WTC11 (cell line): ENCODE measurements at regions not wholly inside any gene's neighbourhood (a gene's known extent, or its start where the extent isn't known, plus 50 kb on each side); places are given as distances from the start of the nearest gene placed in this dataset.
A peak's percentile ranks its signal among the peaks of the same experiment; 100 is the strongest.

ENCODE experiments used
- ATAC-seq: fragments of 200-7000 bp; cut with Tn5 transposase; 2 replicates; pipeline ENCODE4 v1.10.0; 2021; ENCODE audit warnings: mild to moderate bottlenecking, moderate library complexity
- CTCF ChIA-PET: fragments of 300-600 bp; sonication (Branson Sonifier 250); formaldehyde crosslinking; loops from one replicate; lab custom pipeline; 2021; ENCODE audit warnings: antibody characterized with exemption; lab: Charles Lee
- POLR2A ChIA-PET: fragments of 350-600 bp; sonication (Branson Sonifier 250); formaldehyde crosslinking; loops from one replicate; lab custom pipeline; 2021; ENCODE audit warnings: antibody characterized with exemption; lab: Charles Lee
- DNase-seq: peaks from one replicate; pipeline ENCODE4 v3.0.0; 2021; ENCODE audit warnings: low spot score
- H3K27ac Mint-ChIP-seq: 2 replicates; pipeline ENCODE4 v1.8.0; 2021; ENCODE audit warnings: mixed read lengths
- H3K27me3 Mint-ChIP-seq: 2 replicates; pipeline ENCODE4 v1.8.0; 2021; ENCODE audit warnings: low read depth, mild to moderate bottlenecking, moderate library complexity, mixed read lengths
- H3K36me3 Mint-ChIP-seq: 2 replicates; pipeline ENCODE4 v1.8.0; 2021; ENCODE audit warnings: mixed read lengths
- H3K4me1 Mint-ChIP-seq: 2 replicates; pipeline ENCODE4 v1.8.0; 2022; ENCODE audit warnings: mixed read lengths
- H3K4me3 Mint-ChIP-seq: 2 replicates; pipeline ENCODE4 v1.8.0; 2021; ENCODE audit warnings: mild to moderate bottlenecking, moderate library complexity, mixed read lengths
- H3K9me3 Mint-ChIP-seq: 2 replicates; pipeline ENCODE4 v1.8.0; 2021; ENCODE audit warnings: mixed read lengths
- ATF3 ChIP-seq: sonication (generic); formaldehyde crosslinking; conservative IDR thresholded peaks from 2 replicates; pipeline ENCODE4 v1.8.1; 2022; ENCODE audit warnings: mild to moderate bottlenecking, missing genetic modification reagents
- ELF4 ChIP-seq: sonication (generic); formaldehyde crosslinking; IDR thresholded peaks from 2 replicates; pipeline ENCODE4 v1.8.1; 2022; ENCODE audit warnings: low read depth, mild to moderate bottlenecking, moderate library complexity, missing genetic modification reagents
- MAX ChIP-seq: sonication (generic); formaldehyde crosslinking; IDR thresholded peaks from 2 replicates; pipeline ENCODE4 v1.8.0; 2022; ENCODE audit warnings: mild to moderate bottlenecking, missing genetic modification reagents
- NR2C2 ChIP-seq: sonication (generic); formaldehyde crosslinking; IDR thresholded peaks from 2 replicates; pipeline ENCODE4 v1.8.0; 2022; ENCODE audit warnings: mild to moderate bottlenecking, missing genetic modification reagents
- NR3C1 ChIP-seq: sonication (generic); formaldehyde crosslinking; conservative IDR thresholded peaks from 2 replicates; pipeline ENCODE4 v1.8.1; 2023; ENCODE audit warnings: low read depth, mild to moderate bottlenecking, missing genetic modification reagents
- OVOL2 ChIP-seq: fragments of 250-450 bp; sonication (Bioruptor Pico); IDR thresholded peaks from 2 replicates; pipeline ENCODE4 v1.9.0; 2021; ENCODE audit warnings: mild to moderate bottlenecking, borderline replicate concordance
- PRDM15 ChIP-seq: sonication (generic); formaldehyde crosslinking; IDR thresholded peaks from 2 replicates; pipeline ENCODE4 v1.8.0; 2022; ENCODE audit warnings: missing genetic modification reagents
- PREB ChIP-seq: sonication (generic); formaldehyde crosslinking; IDR thresholded peaks from 2 replicates; pipeline ENCODE4 v1.8.1; 2022; ENCODE audit warnings: mild to moderate bottlenecking, missing genetic modification reagents, moderate library complexity, borderline replicate concordance
- ZNF121 ChIP-seq: sonication (generic); formaldehyde crosslinking; IDR thresholded peaks from 2 replicates; pipeline ENCODE4 v1.8.0; 2023; ENCODE audit warnings: missing genetic modification reagents
- ZNF138 ChIP-seq: sonication (generic); formaldehyde crosslinking; conservative IDR thresholded peaks from 2 replicates; pipeline ENCODE4 v1.8.1; 2022; ENCODE audit warnings: mild to moderate bottlenecking, moderate library complexity, missing genetic modification reagents
- ZNF219 ChIP-seq: sonication (generic); formaldehyde crosslinking; IDR thresholded peaks from 2 replicates; pipeline ENCODE4 v1.8.0; 2023; ENCODE audit warnings: missing genetic modification reagents, mild to moderate bottlenecking, borderline replicate concordance
- ZNF423 ChIP-seq: fragments of 250-450 bp; sonication (Bioruptor Pico); IDR thresholded peaks from 2 replicates; pipeline ENCODE4 v2.1.2; 2022; ENCODE audit warnings: mild to moderate bottlenecking, moderate library complexity
- TF ChIP-seq, protein P1 (sequence below): sonication (generic); formaldehyde crosslinking; IDR thresholded peaks from 2 replicates; pipeline ENCODE4 v1.8.1; 2023; ENCODE audit warnings: mild to moderate bottlenecking, missing genetic modification reagents, moderate library complexity

DNA sequence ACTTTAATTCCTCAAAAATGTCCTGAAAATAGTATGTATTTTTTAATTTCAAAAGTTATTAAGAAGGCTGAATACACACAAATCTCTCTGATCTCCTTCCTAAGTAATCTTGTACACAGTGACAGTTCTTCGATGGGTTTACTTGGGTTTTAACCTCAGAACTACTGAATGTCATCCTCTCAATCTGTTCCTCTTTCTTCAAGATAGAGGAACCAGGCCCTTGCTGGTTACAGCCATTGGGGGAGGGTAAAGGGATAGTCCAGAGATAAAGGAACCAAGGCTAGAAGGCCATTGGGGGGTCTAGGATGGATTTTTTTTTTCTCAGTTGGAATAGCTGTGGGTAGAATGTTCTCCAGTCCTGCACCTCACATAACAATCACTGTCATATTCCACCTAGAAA lies 224.9 kb downstream of the SKIDA1 start:
- Mint-ChIP-seq H3K9me3 (no peaks in the 10 kb centered on the region), H3K4me3 (no peak overlapping the region), H3K27me3 (no peaks in the 10 kb centered on the region), H3K27ac (no peak overlapping the region), H3K36me3 (no peaks in the 10 kb centered on the region), H3K4me1 (peaks cover 45% of the 10 kb centered on the region)
- ChIA-PET CTCF (no interaction called here), POLR2A (no interaction called here)
- no peak for ATAC-seq
- TF ChIP-seq NR3C1 (CRISPR knock-in tag) (no peak), MAX (CRISPR knock-in tag) (no peak), ZNF423 (CRISPR knock-in tag) (no peak), OVOL2 (CRISPR knock-in tag) (no peak), ZNF219 (no peak), PREB (no peak)
- DNase-seq = no peak

DNA sequence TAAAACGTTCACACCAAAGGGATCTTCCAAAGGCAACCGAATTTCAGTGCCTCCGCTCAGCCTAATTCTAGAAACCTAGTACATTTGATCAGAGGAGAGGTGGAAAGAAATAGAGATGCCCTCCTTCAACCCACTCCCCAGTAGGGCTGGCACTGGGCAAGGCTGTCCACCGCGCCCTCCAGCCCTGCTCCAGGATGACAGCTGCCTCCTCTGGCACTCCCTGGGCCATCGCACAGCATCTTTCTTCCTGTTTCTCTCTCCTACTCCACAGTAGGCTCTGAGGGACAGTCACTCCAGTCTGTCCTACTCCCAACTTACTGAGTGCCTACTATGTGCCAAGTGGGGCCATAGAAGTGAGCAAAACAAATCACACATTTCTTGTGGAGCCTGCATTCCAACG lies 226.2 kb downstream of the SKIDA1 start:
- ChIA-PET POLR2A (no interaction called here), CTCF (no interaction called here)
- no peaks in the 10 kb centered on the region for H3K27me3 Mint-ChIP-seq
- 0 out of 2 replicates have a peak, but pooled peaks have one; percentile 9 for TF ChIP-seq ZNF121
- TF ChIP-seq ZNF138 (CRISPR knock-in tag) = no peak
- H3K4me1 Mint-ChIP-seq = peaks cover 54% of the 10 kb centered on the region
- H3K27ac Mint-ChIP-seq = peak overlapping the region; percentile 20; the same call in 1 of the 2 replicates
- no peaks in the 10 kb centered on the region for H3K9me3 Mint-ChIP-seq
- no peaks in the 10 kb centered on the region for H3K36me3 Mint-ChIP-seq
- no peak overlapping the region for H3K4me3 Mint-ChIP-seq
- ATAC-seq (peak; percentile 16; the same call in 1 of the 2 replicates), DNase-seq (no peak)

DNA sequence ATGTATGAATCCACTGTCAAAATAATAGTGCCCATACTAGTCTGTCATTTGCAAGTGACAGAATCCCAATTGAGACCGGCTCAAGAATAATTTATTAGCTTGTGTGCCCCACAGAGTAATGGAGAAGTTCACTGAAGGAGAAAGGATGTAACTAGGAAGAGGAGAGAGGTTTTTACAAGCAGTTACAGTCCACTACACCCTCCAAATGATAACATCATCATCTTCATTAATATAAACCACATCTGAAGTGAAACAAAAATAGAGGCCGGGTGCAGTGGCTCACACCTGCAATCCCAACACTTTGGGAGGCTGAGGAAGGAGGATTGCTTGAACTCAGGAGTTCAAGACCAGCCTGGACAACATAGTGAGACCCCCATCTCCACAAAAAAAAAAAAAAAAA lies 226.8 kb downstream of the SKIDA1 start:
- Mint-ChIP-seq H3K27ac (0 out of 2 replicates have a peak overlapping the region, but pooled peaks have one; percentile 24), H3K9me3 (no peaks in the 10 kb centered on the region), H3K4me1 (peaks cover 57% of the 10 kb centered on the region), H3K27me3 (no peaks in the 10 kb centered on the region), H3K4me3 (no peak overlapping the region), H3K36me3 (no peaks in the 10 kb centered on the region)
- POLR2A ChIA-PET = no interaction called here
- TF ChIP-seq NR2C2 (no peak), ELF4 (no peak), PRDM15 (CRISPR knock-in tag) (no peak), ZNF121 (peak; percentile 53; the same call in 1 of the 2 replicates), ATF3 (CRISPR knock-in tag) (no peak)
- TF ChIP-seq, protein P1, sequence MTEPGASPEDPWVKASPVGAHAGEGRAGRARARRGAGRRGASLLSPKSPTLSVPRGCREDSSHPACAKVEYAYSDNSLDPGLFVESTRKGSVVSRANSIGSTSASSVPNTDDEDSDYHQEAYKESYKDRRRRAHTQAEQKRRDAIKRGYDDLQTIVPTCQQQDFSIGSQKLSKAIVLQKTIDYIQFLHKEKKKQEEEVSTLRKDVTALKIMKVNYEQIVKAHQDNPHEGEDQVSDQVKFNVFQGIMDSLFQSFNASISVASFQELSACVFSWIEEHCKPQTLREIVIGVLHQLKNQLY = no peak
- CTCF ChIA-PET = no interaction called here
- DNase-seq (no peak), ATAC-seq (no peak)
